Choroid plexus epithelial cell (primary cell): ENCODE measurements at regions not wholly inside any gene's neighbourhood (a gene's known extent, or its start where the extent isn't known, plus 50 kb on each side); places are given as distances from the start of the nearest gene placed in this dataset.
A peak's percentile ranks its signal among the peaks of the same experiment; 100 is the strongest.
"Not testable (repeated sequence)": the region's sequence is repeated elsewhere in the genome, so short reads cannot be mapped to it uniquely, and the experiment has no call there.

Experiments
- DNase-seq: peaks from one replicate; pipeline ENCODE4 v3.0.0-alpha.2; 2010; ENCODE audit warnings: low read depth
- H3K4me3 ChIP-seq: 2 replicates; pipeline ENCODE4 v1.5.1; 2011; ENCODE audit warnings: low read depth, mild to moderate bottlenecking, control low read depth, low read length, moderate library complexity
- TF ChIP-seq, protein P1 (sequence below): conservative IDR thresholded peaks from 2 replicates; pipeline ENCODE4 v1.5.1; 2011; ENCODE audit warnings: low read depth, mild to moderate bottlenecking, control low read depth, inconsistent platforms, low read length, moderate library complexity

DNA sequence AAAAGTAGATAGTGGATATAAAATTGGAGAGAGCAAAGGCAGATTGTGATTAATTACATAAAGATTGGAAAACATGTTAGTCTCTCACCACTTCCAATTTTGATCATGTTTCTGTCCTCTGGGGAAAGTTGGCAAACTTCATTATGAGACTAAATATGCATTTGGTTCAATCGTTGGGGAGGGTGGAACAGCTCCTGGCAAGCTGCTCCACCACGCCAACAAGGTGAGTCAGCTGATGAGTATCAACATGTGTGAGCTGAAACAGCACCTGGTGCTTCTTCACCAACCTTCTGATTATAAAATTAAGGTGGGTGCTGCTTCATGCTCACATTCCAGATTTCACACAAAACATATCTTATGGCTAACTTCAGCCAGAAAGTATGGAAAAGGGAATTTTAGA lies 1784.6 kb downstream of the SLITRK5 start:
- DNase-seq = no peak
- no peak overlapping the region for H3K4me3 ChIP-seq
- TF ChIP-seq, protein P1, sequence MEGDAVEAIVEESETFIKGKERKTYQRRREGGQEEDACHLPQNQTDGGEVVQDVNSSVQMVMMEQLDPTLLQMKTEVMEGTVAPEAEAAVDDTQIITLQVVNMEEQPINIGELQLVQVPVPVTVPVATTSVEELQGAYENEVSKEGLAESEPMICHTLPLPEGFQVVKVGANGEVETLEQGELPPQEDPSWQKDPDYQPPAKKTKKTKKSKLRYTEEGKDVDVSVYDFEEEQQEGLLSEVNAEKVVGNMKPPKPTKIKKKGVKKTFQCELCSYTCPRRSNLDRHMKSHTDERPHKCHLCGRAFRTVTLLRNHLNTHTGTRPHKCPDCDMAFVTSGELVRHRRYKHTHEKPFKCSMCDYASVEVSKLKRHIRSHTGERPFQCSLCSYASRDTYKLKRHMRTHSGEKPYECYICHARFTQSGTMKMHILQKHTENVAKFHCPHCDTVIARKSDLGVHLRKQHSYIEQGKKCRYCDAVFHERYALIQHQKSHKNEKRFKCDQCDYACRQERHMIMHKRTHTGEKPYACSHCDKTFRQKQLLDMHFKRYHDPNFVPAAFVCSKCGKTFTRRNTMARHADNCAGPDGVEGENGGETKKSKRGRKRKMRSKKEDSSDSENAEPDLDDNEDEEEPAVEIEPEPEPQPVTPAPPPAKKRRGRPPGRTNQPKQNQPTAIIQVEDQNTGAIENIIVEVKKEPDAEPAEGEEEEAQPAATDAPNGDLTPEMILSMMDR = no peak

DNA sequence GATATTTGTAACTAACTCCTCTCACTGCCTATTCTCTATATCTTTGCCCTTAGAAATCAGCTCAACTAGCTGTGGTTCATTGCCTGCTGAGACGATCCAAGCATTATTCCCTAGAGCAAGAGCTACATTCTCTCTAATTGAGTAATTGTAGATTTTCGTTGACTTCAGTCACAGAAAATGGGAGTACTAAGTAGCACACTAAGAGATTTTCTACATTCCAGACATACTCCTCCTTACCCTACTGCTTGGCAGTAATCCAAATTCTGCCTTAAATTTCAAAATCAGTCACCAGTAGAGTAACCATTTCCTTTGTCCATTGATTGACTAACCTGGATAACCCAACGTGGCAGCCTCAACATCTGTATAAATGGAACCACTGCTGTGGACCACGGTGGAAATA lies 1786.8 kb downstream of the SLITRK5 start:
- DNase-seq = peak; percentile 94
- TF ChIP-seq, protein P1 = no peak
- no peak overlapping the region for H3K4me3 ChIP-seq

DNA sequence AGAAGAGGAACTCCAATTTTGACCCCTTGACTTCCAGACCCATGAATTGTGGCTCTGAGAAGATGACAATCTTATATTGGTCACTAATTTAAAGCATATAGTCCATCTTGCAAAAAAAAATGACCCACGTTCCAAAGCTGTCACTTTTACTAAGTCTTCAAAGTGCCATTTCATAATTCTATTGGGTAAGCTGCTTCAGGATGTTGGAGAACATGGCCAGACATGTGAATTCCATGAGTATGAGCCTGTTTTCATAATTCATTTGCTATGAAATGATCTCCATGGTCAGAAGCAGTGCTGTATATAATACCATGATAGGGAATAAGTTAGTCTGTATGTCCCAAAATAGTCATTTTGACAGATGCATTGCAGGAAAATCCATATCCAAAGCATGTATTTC lies 1787.3 kb downstream of the SLITRK5 start:
- TF ChIP-seq, protein P1 = no peak
- H3K4me3 ChIP-seq = no peak overlapping the region
- peak; percentile 18 for DNase-seq

DNA sequence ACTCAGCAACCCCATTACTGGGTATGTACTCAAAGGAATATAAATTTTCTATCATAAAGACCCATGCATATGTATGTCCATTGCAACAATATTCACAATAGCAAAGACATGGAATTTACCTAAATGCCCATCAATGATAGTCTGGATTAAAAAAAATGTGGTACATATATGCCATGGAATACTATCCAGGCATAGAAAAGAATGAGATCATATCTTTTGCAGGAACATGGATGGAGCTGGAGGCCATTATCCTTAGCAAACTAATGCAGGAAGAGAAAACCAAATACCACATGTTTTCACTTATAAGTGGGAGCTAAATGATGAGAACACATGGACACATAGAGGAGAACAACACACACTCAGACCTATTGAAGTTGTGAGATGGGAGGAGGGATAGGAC lies 1789.7 kb downstream of the SLITRK5 start:
- not testable (repeated sequence) for DNase-seq, H3K4me3 ChIP-seq

DNA sequence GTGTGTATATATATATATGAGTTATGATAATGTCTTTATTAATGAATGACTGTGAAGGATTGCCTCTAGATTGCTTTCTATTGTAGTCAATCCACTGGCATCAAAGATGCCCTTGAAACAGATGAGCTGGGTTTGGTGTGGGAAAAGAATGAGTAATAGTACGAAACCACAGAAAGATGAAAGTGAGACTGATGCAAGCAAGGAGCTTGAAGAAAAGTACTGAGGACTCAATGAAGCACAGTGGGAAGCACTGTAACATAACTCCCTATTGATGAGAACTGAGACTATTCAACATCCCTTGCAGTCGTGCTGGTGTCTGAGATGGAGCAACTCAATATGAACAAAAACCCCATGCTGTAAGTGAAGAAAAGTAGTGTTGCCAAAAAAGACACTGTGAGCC lies 1794.2 kb downstream of the SLITRK5 start:
- DNase-seq = peak; percentile 91
- TF ChIP-seq, protein P1 = no peak
- H3K4me3 ChIP-seq = no peak overlapping the region

DNA sequence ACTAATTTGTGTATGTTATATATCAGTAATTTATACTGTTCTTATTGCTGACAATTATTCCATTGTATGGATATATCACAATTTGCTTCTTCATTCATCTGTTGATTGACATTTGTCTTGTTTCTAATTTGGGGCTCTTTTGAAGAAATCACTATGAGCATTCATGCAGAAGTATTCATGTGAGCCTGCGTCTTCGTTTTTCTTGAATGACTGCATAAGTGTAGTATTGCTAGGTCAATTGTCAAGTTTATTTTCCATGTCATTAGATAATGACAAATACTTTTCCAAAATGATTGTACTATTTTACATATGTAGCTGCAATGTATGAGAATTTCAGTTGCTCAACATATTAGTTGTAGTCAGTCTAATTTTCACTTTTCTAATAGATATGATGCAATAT lies 1796.9 kb downstream of the SLITRK5 start:
- no peak overlapping the region for H3K4me3 ChIP-seq
- TF ChIP-seq, protein P1 = no peak
- DNase-seq = no peak

DNA sequence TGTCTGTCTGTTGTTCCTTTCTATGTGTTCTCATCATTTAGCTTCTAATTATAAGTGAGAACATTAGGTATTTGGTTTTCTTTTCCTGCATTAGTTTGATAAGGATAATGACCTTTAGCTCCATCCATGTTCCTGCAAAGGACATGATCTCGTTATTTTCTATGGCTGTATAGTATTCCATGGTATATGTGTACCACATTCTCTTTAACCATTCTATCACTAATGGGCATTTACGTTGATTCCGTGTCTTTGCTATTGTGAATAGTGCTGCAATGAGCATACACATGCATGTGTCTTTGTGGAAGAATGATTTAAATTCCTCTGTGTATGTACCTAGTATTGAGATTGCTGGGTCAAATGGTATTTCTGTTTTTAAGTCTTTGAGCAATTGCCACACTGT lies 1799.7 kb downstream of the SLITRK5 start:
- no peak overlapping the region for H3K4me3 ChIP-seq
- TF ChIP-seq, protein P1 = no peak
- DNase-seq = no peak

DNA sequence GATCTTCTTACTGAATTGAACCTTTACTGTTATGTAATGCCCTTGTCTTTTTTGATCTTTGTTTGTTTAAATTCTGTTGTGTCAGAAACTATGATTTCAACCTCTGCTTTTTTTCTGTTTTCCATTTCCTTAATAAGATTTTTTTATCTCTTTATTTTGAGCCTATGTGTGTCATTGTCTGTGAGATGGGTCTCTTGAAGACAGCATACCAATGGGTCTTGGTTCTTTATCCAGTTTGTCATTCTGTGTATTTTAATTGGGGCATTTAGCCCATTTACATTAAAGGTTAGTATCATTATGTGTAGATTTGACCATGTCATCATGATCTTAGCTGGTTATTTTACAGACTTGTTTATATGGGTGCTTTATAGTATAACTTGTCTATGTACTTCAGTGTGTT lies 1803.3 kb downstream of the SLITRK5 start:
- no peak for DNase-seq
- H3K4me3 ChIP-seq = no peak overlapping the region
- TF ChIP-seq, protein P1 = no peak
